Transverse colon (tissue), 4 donors: ENCODE measurements at regions not wholly inside any gene's neighbourhood (a gene's known extent, or its start where the extent isn't known, plus 50 kb on each side); places are given as distances from the start of the nearest gene placed in this dataset.
"Not testable (repeated sequence)": the region's sequence is repeated elsewhere in the genome, so short reads cannot be mapped to it uniquely, and the experiment has no call there.

ENCODE experiments used
- DNase-seq: peaks from one replicate; pipeline ENCODE4 v3.0.0-alpha.2; 2019
- H3K27ac ChIP-seq, 4 donors: fragments of 200-600 bp; sonication (generic); 2 replicates each; pipeline ENCODE4 v1.5.1; 2016 to 2018; ENCODE audit warnings: inconsistent platforms in 4 of 4
- H3K27me3 ChIP-seq: fragments of 200-600 bp; sonication (generic); 2 replicates; pipeline ENCODE4 v1.5.1; 2017; ENCODE audit warnings: inconsistent platforms
- H3K36me3 ChIP-seq, 4 donors: fragments of 200-600 bp; sonication (generic); 2 replicates each; pipeline ENCODE4 v1.5.1; 2017 to 2019; ENCODE audit warnings: inconsistent platforms in 4 of 4
- H3K4me1 ChIP-seq, 4 donors: fragments of 200-600 bp; sonication (generic); 2 replicates each; pipeline ENCODE4 v1.5.1; 2017 to 2020; ENCODE audit warnings: inconsistent platforms in 4 of 4
- H3K4me3 ChIP-seq, 4 donors: fragments of 200-600 bp; sonication (generic); 1 replicate in 1 of 4; 2 replicates in 3 of 4; pipeline versions ENCODE4 v1.5.1 to v1.6.1; 2017 to 2019; ENCODE audit warnings: inconsistent platforms in 4 of 4
- H3K9me3 ChIP-seq, 2 donors: fragments of 200-600 bp; sonication (generic); 2 replicates each; pipeline ENCODE4 v1.5.1; 2017 to 2019; ENCODE audit warnings: inconsistent platforms in 2 of 2
- EP300 ChIP-seq: sonication (generic); formaldehyde crosslinking; IDR thresholded peaks from one replicate; pipeline ENCODE4 v1.6.1; 2017; ENCODE audit warnings: antibody characterized with exemption, low read depth
- POLR2A ChIP-seq: fragments of 450-650 bp; IDR thresholded peaks from one replicate; pipeline ENCODE4 v1.6.1; 2016; ENCODE audit warnings: antibody characterized with exemption, mild to moderate bottlenecking, moderate library complexity
- POLR2AphosphoS5 ChIP-seq, 3 donors: sonication (generic); formaldehyde crosslinking; IDR thresholded peaks; one replicate each; pipeline ENCODE4 v1.6.1; 2016; ENCODE audit warnings: antibody characterized with exemption in 3 of 3
- WGBS, 2 donors: methylation state at CpG; one replicate each; pipeline ENCODE4 v1.1.5; 2018; ENCODE audit warnings: low coverage in 1 of 2; 5-methylcytosine and 5-hydroxymethylcytosine counted together
- in situ Hi-C, 4 donors: fragments of 200-750 bp; cut with MboI; loops; one replicate each; pipeline versions ENCODE4 v1.15.0 to v1.15.1; 2017; ENCODE audit warnings: low sequenced_read_pairs in 3 of 4, low pct_ligation_motif_present in 1 of 4, low pct_unique_long_range_greater_than_20kb in 1 of 4
- intact Hi-C: fragments of 100-400 bp; cut with DNase I; formaldehyde crosslinking; loops from one replicate; pipeline ENCODE4 v1.15.1; 2023; ENCODE audit warnings: low total_unique reads
- TF ChIP-seq, protein P1 (sequence below), 5 experiments: fragments of 200-600 bp in 3 of 5; fragments of 450-650 bp in 2 of 5; sonication (generic) in 3 of 5; IDR thresholded peaks; 1 replicate in 2 of 5; 2 replicates in 3 of 5; pipeline ENCODE4 v1.5.1; 2016 to 2017; ENCODE audit warnings: antibody characterized with exemption in 5 of 5, inconsistent platforms in 3 of 5, mild to moderate bottlenecking in 2 of 5, moderate library complexity in 1 of 5

DNA sequence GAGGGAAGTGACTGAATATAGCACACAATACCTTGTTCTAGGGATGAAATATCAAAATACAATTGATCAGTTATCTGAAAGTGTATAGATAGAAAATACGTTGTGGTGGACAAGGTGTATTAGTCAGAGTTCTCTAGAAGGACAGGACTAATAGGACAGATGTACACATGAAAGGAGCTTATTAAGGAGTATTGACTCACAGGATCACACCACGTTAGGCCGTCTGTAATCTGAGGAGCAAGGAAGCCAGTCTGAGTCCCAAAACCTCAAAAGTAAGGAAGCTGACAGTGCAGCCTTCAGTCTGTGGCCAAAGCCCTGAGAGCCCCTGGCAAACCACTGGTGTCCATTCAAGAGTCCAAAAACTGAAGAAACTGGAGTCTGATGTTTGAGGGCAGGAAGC lies 406.1 kb downstream of the MDFIC start:
- intact Hi-C loops: no loop called here
- Histone ChIP-seq H3K27me3 (no peaks in the 10 kb centered on the region), H3K27ac (no peak overlapping the region), H3K4me3 (no peak overlapping the region), H3K4me1 (no peaks in the 10 kb centered on the region), H3K9me3 (no peaks in the 10 kb centered on the region), H3K36me3 (no peaks in the 10 kb centered on the region)
- no peak for DNase-seq
- TF ChIP-seq, protein P1, sequence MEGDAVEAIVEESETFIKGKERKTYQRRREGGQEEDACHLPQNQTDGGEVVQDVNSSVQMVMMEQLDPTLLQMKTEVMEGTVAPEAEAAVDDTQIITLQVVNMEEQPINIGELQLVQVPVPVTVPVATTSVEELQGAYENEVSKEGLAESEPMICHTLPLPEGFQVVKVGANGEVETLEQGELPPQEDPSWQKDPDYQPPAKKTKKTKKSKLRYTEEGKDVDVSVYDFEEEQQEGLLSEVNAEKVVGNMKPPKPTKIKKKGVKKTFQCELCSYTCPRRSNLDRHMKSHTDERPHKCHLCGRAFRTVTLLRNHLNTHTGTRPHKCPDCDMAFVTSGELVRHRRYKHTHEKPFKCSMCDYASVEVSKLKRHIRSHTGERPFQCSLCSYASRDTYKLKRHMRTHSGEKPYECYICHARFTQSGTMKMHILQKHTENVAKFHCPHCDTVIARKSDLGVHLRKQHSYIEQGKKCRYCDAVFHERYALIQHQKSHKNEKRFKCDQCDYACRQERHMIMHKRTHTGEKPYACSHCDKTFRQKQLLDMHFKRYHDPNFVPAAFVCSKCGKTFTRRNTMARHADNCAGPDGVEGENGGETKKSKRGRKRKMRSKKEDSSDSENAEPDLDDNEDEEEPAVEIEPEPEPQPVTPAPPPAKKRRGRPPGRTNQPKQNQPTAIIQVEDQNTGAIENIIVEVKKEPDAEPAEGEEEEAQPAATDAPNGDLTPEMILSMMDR (IDR thresholded peaks at IDR 0.05): no peak
- TF ChIP-seq EP300: no peak
- TF ChIP-seq POLR2AphosphoS5 (IDR thresholded peaks at IDR 0.05): no peak
- TF ChIP-seq POLR2A: no peak
- in situ Hi-C loops: no loop called here
- 84 to 90% methylated on average over 3 of the region's 3 CpGs for WGBS, 2 donors

DNA sequence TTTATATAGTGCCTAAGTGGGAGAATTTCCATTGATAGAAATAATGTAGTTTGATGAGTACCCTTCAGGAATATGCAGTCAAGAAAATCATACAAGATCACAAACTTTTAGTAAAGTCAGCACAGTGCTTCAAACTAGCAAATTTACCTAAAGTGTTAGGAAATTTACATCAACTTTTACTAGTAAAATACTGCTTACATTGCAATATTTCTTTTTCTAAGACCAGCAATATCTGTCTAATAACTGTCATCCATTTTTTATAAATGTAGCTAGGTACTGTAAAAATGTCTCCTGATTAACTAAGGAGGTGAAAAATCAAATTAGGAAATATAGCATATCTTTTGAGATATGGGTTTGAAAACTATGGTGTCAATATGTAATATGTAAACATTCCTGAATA lies 405.4 kb downstream of the MDFIC start:
- no peaks in the 10 kb centered on the region for H3K27me3 ChIP-seq
- H3K4me3 ChIP-seq: no peak overlapping the region
- in situ Hi-C loops: no loop called here
- H3K36me3 ChIP-seq: no peaks in the 10 kb centered on the region
- intact Hi-C loops: no loop called here
- DNase-seq: no peak
- H3K27ac ChIP-seq: no peak overlapping the region
- H3K9me3 ChIP-seq: no peaks in the 10 kb centered on the region
- no peaks in the 10 kb centered on the region for H3K4me1 ChIP-seq
- TF ChIP-seq POLR2AphosphoS5 (IDR thresholded peaks at IDR 0.05): no peak
- TF ChIP-seq, protein P1 (IDR thresholded peaks at IDR 0.05): no peak
- no peak for TF ChIP-seq EP300
- TF ChIP-seq POLR2A: no peak

DNA sequence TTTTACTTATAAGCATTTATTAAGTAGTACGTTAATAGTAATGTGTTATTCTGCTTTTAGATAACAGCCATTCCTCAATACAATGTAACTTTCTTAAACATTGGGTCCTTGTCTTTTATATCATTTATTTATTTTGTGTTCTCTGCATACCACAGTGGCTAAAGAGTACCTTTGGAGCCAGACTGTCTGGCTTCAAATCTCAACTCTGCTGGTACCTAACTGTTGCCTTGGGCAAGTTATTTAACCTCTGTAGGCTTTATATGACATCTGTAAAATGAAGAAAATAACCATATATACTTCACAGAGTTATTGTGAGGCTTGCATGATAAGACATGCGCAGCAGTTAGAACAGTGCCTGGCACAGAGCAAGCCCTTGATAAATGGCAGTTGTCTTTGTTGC lies 397.6 kb downstream of the MDFIC start:
- H3K27ac ChIP-seq: no peak overlapping the region
- 84 to 95% methylated on average over 2 of the region's 2 CpGs for WGBS, 2 donors
- no peak for DNase-seq
- in situ Hi-C loops (no loop called here), intact Hi-C loops (no loop called here)
- no peaks in the 10 kb centered on the region for H3K4me1 ChIP-seq
- TF ChIP-seq POLR2AphosphoS5 (IDR thresholded peaks at IDR 0.05): no peak
- TF ChIP-seq POLR2A: no peak
- no peak for TF ChIP-seq EP300
- TF ChIP-seq, protein P1 (IDR thresholded peaks at IDR 0.05): no peak
- H3K4me3 ChIP-seq: no peak overlapping the region
- no peaks in the 10 kb centered on the region for H3K36me3 ChIP-seq
- H3K9me3 ChIP-seq: no peaks in the 10 kb centered on the region
- H3K27me3 ChIP-seq: no peaks in the 10 kb centered on the region

DNA sequence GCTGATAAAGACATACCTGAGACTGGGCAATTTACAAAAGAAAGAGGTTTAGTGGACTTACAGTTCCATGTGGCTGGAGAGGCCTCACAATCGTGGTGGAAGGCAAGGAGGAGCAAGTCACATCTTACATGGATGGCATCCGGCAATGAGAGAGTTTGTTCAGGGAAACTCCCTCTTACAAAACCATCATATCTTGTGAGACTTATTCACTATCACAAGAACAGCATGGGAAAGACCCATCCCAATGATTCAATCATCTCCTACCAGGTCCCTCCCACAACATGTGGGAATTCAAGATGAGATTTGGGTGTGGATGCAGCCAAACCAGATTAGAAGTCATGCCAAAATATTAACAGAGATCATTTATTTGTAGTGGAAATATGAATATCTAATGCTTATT lies 388.4 kb downstream of the MDFIC start:
- H3K4me1 ChIP-seq, H3K4me3 ChIP-seq, in situ Hi-C loops, DNase-seq, H3K27ac ChIP-seq, H3K36me3 ChIP-seq, intact Hi-C loops, H3K9me3 ChIP-seq, H3K27me3 ChIP-seq: not testable (repeated sequence)
- WGBS, 2 donors: 79 to 81% methylated on average over 2 of the region's 2 CpGs

DNA sequence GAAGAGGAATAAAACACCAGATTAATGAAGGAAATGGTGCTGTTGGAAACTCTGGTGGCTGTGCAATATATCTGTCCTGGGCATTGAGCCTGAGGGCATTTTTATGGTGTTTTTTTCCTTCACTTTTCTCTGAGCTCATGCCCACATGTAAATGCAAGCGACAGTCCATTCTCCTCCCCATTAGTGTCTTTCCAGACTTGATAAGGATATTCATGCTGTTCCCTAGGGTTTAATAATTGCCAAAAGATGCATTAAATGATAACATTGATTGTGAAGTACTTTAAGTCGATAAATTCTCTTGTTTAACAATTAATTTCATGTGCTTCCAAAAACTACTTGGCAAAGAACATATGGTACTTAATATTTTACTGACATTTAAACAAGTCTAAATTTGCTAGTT lies 384.7 kb downstream of the MDFIC start:
- in situ Hi-C loops (no loop called here), intact Hi-C loops (no loop called here)
- Histone ChIP-seq H3K9me3 (no peaks in the 10 kb centered on the region), H3K36me3 (no peaks in the 10 kb centered on the region), H3K4me1 (no peaks in the 10 kb centered on the region), H3K27ac (no peak overlapping the region), H3K27me3 (no peaks in the 10 kb centered on the region), H3K4me3 (no peak overlapping the region)
- no peak for DNase-seq
- TF ChIP-seq, protein P1 (IDR thresholded peaks at IDR 0.05): no peak
- TF ChIP-seq EP300 (no peak), POLR2AphosphoS5 (IDR thresholded peaks at IDR 0.05) (no peak), POLR2A (no peak)
- 64 to 81% methylated on average over 2 of the region's 2 CpGs for WGBS, 2 donors
